Activated T-cell treated with anti-CD3 and anti-CD28 coated beads, Interleukin-2, amount 50 U/mL, for 24 hours (primary cell): ENCODE measurements at regions not wholly inside any gene's neighbourhood (a gene's known extent, or its start where the extent isn't known, plus 50 kb on each side); places are given as distances from the start of the nearest gene placed in this dataset.
A peak's percentile ranks its signal among the peaks of the same experiment; 100 is the strongest.
"Not testable (repeated sequence)": the region's sequence is repeated elsewhere in the genome, so short reads cannot be mapped to it uniquely, and the experiment has no call there.

Source experiments
- DNase-seq: peaks from one replicate; pipeline ENCODE4 v3.0.0-alpha.2; 2020
- H3K27ac Mint-ChIP-seq: 2 replicates; pipeline ENCODE4 v1.8.0; 2020; ENCODE audit warnings: mild to moderate bottlenecking, mixed read lengths
- H3K27me3 Mint-ChIP-seq: 2 replicates; pipeline ENCODE4 v1.8.0; 2020; ENCODE audit warnings: mixed read lengths
- H3K36me3 Mint-ChIP-seq: 2 replicates; pipeline ENCODE4 v1.8.0; 2020; ENCODE audit warnings: low read depth, mixed read lengths
- H3K4me1 Mint-ChIP-seq: 2 replicates; pipeline ENCODE4 v1.8.0; 2020; ENCODE audit warnings: low read depth, mixed read lengths
- H3K4me3 Mint-ChIP-seq: 2 replicates; pipeline ENCODE4 v1.8.0; 2020; ENCODE audit warnings: mild to moderate bottlenecking, moderate library complexity, mixed read lengths
- H3K9me3 Mint-ChIP-seq: 2 replicates; pipeline ENCODE4 v1.8.0; 2020; ENCODE audit warnings: mixed read lengths

DNA sequence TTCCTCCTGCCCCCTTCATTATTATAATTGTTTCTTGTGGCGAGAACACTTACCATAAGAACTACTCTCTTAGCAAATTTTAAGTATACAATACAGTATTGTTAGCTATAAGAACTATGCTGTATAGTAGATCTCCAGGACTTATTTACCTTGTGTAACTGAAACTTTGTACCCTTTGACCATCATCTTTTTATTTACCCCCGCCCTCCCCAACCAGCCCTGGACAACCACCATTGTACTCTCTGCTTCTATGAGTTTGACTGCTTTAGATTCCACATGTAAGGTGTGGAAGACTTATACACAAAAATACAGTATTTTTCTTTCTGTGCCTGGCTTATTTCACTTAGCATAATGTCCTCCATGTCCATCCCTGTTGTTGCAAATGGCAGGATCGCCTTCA is 161.1 kb downstream of the PHF8 start:
- no peak for DNase-seq
- H3K27ac Mint-ChIP-seq: no peak overlapping the region
- H3K36me3 Mint-ChIP-seq: no peaks in the 10 kb centered on the region
- H3K27me3 Mint-ChIP-seq: peaks cover 58% of the 10 kb centered on the region
- H3K4me1 Mint-ChIP-seq: no peaks in the 10 kb centered on the region
- H3K9me3 Mint-ChIP-seq: no peaks in the 10 kb centered on the region
- no peak overlapping the region for H3K4me3 Mint-ChIP-seq

- H3K4me1 Mint-ChIP-seq: no peaks in the 10 kb centered on the region
- DNase-seq: no peak
- H3K27me3 Mint-ChIP-seq: peaks cover 63% of the 10 kb centered on the region
- no peak overlapping the region for H3K4me3 Mint-ChIP-seq
- peaks cover 3% of the 10 kb centered on the region for H3K9me3 Mint-ChIP-seq
- no peak overlapping the region for H3K27ac Mint-ChIP-seq
- H3K36me3 Mint-ChIP-seq: no peaks in the 10 kb centered on the region
Observed at GRCh38 chrX:53882331-53882730, 161.9 kb downstream of the PHF8 start.

- not testable (repeated sequence) for H3K4me3 Mint-ChIP-seq, H3K4me1 Mint-ChIP-seq, H3K9me3 Mint-ChIP-seq, DNase-seq, H3K36me3 Mint-ChIP-seq, H3K27ac Mint-ChIP-seq
- H3K27me3 Mint-ChIP-seq: peaks cover 64% of the 10 kb centered on the region
Observed at GRCh38 chrX:53880786-53881185, 163.5 kb downstream of the PHF8 start.

GRCh38 chrX:53859890-53860289 is 173.4 kb upstream of the HUWE1 start:
- Mint-ChIP-seq H3K4me3 (no peak overlapping the region), H3K36me3 (no peaks in the 10 kb centered on the region), H3K9me3 (no peaks in the 10 kb centered on the region), H3K4me1 (no peaks in the 10 kb centered on the region), H3K27me3 (peaks cover 58% of the 10 kb centered on the region), H3K27ac (no peak overlapping the region)
- DNase-seq: no peak

- peaks cover 21% of the 10 kb centered on the region for H3K4me1 Mint-ChIP-seq
- H3K36me3 Mint-ChIP-seq: no peaks in the 10 kb centered on the region
- no peaks in the 10 kb centered on the region for H3K9me3 Mint-ChIP-seq
- peak overlapping the region; percentile 7 for H3K27ac Mint-ChIP-seq
- peak; percentile 51 for DNase-seq
- peak overlapping the region; percentile 5 for H3K4me3 Mint-ChIP-seq
- H3K27me3 Mint-ChIP-seq: peaks cover 11% of the 10 kb centered on the region
Observed at GRCh38 chrX:53831662-53832635, 145.4 kb upstream of the HUWE1 start.

DNA sequence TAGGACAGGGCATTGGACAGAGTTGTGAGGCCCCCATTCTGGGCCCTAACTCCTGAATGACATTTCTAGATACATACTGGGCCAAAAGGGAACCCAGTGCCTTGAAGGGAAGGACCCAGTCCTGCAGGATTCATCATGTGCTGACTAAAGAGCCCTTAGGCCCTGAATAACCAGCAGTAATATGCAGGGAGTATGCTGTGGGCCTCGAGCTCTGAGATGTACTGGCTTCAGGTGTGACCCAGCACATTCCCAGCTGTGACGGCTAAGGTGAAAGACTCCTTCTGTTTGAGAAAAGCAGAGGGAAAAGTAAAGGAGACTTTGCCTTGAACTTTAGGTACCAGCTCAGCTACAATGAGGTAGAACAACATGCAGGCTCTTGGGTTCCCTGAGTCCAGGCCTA is 138.2 kb upstream of the HUWE1 start:
- Mint-ChIP-seq H3K27ac (no peak overlapping the region), H3K36me3 (no peaks in the 10 kb centered on the region), H3K9me3 (no peaks in the 10 kb centered on the region), H3K4me1 (peaks cover 6% of the 10 kb centered on the region), H3K4me3 (no peak overlapping the region), H3K27me3 (peaks cover 4% of the 10 kb centered on the region)
- DNase-seq: no peak

- not testable (repeated sequence) for DNase-seq, H3K27ac Mint-ChIP-seq, H3K9me3 Mint-ChIP-seq, H3K36me3 Mint-ChIP-seq, H3K4me3 Mint-ChIP-seq
- Mint-ChIP-seq H3K4me1 (peaks cover 10% of the 10 kb centered on the region), H3K27me3 (peaks cover 21% of the 10 kb centered on the region)
Observed at GRCh38 chrX:53818115-53818514, 131.6 kb upstream of the HUWE1 start.

GRCh38 chrX:53817548-53817947 is 131.0 kb upstream of the HUWE1 start:
- H3K4me3 Mint-ChIP-seq: peak overlapping the region; percentile 9
- peaks cover 10% of the 10 kb centered on the region for H3K4me1 Mint-ChIP-seq
- H3K36me3 Mint-ChIP-seq: no peaks in the 10 kb centered on the region
- H3K27ac Mint-ChIP-seq: no peak overlapping the region
- peaks cover 21% of the 10 kb centered on the region for H3K27me3 Mint-ChIP-seq
- no peak for DNase-seq
- no peaks in the 10 kb centered on the region for H3K9me3 Mint-ChIP-seq

DNA sequence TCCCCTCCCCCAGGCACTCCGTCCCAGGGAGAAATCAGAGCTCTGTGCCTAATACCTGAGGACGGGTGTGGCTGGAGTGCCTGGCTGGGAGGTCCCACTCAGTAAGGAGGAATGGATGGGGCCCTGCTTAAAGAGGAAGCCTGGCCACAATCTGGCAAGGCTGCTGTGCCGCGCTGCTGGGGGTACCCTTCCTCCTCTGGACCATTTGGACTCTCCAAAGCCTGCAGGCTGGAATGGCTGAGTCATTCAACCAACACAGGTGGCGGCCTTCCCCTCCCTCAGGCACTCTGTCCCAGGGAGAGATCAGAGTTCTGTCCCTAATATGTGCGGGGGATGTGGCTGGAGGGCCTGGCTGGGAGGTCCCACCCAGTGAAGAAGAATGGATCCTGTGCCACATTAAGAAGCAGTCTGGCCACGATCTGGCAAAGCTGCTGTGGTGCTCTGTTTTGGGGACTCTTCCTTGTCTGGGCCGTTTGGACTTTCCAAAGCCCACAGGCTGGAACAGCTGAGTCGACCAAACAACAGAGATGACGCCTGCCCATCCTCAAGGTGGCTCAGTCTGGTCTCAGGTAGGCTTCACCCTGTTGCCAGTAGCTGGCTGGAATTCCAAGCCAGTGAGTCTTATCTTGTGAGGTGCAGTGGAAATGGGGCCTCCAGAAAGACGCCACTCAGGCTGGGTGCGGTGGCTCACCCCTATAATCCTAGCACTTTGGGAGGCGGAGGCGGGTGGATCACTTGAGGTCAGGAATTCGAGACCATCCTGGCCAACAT is 127.3 kb upstream of the HUWE1 start:
- peaks cover 23% of the 10 kb centered on the region for H3K27me3 Mint-ChIP-seq
- H3K9me3 Mint-ChIP-seq: no peaks in the 10 kb centered on the region
- no peak overlapping the region for H3K4me3 Mint-ChIP-seq
- no peak for DNase-seq
- H3K36me3 Mint-ChIP-seq: no peaks in the 10 kb centered on the region
- H3K4me1 Mint-ChIP-seq: peaks cover 10% of the 10 kb centered on the region
- H3K27ac Mint-ChIP-seq: no peak overlapping the region

- no peak overlapping the region for H3K4me3 Mint-ChIP-seq
- peaks cover 46% of the 10 kb centered on the region for H3K27me3 Mint-ChIP-seq
- H3K4me1 Mint-ChIP-seq: no peaks in the 10 kb centered on the region
- H3K9me3 Mint-ChIP-seq: peaks cover 5% of the 10 kb centered on the region
- DNase-seq: no peak
- H3K27ac Mint-ChIP-seq: no peak overlapping the region
- no peaks in the 10 kb centered on the region for H3K36me3 Mint-ChIP-seq
Observed at GRCh38 chrX:53798281-53798680, 111.8 kb upstream of the HUWE1 start.

DNA sequence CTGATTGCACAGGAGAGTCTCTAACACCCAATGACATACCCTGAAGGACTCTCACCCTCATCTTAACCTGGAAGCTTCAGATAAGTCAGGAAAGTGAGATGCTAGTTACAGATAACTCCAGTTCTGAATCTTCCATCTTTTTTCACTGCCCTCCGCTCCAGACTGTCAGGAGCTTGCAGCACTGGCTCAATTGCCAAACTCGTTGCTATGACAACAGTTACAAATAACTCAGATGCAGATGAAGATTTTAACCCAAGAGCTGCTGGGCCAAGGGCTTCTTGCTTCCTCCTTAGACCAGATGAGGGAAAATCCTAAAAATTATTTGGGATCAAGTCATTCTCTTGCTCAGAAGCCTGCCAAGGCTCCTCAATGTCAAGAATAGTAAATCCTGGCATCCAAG is 109.1 kb upstream of the HUWE1 start:
- Mint-ChIP-seq H3K4me3 (no peak overlapping the region), H3K4me1 (no peaks in the 10 kb centered on the region), H3K27ac (no peak overlapping the region), H3K36me3 (no peaks in the 10 kb centered on the region), H3K9me3 (peaks cover 5% of the 10 kb centered on the region), H3K27me3 (peaks cover 41% of the 10 kb centered on the region)
- no peak for DNase-seq

- H3K4me3 Mint-ChIP-seq: no peak overlapping the region
- H3K4me1 Mint-ChIP-seq: no peaks in the 10 kb centered on the region
- no peak for DNase-seq
- no peaks in the 10 kb centered on the region for H3K9me3 Mint-ChIP-seq
- no peaks in the 10 kb centered on the region for H3K36me3 Mint-ChIP-seq
- H3K27me3 Mint-ChIP-seq: peaks cover 41% of the 10 kb centered on the region
- H3K27ac Mint-ChIP-seq: no peak overlapping the region
Observed at GRCh38 chrX:53794181-53794580, 107.7 kb upstream of the HUWE1 start.

- no peak for DNase-seq
- no peaks in the 10 kb centered on the region for H3K36me3 Mint-ChIP-seq
- H3K9me3 Mint-ChIP-seq: no peaks in the 10 kb centered on the region
- H3K27me3 Mint-ChIP-seq: peaks cover 16% of the 10 kb centered on the region
- H3K4me1 Mint-ChIP-seq: peaks cover 21% of the 10 kb centered on the region
- H3K4me3 Mint-ChIP-seq: no peak overlapping the region
- H3K27ac Mint-ChIP-seq: peak overlapping the region; percentile 1
Observed at GRCh38 chrX:53768865-53769264, 82.3 kb upstream of the HUWE1 start.

DNA sequence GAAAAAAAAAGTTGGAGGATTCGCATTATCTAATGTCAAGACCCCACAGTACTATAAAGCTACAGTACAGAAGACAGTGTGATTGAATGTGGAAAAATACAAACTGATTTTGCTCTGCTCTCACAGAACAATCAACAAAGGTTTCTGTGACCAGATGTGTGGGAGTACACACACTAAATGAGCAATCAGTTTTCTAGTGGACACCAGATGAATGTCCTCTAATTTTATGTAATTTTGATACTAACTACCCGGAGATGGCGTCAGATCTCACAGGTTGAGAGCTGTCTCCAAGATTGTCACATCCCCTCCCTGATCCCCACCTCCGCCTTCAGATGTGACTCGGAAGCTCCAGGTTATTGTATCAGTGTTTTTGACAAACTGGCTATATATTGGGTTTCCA is 81.9 kb upstream of the HUWE1 start:
- Mint-ChIP-seq H3K36me3 (no peaks in the 10 kb centered on the region), H3K9me3 (no peaks in the 10 kb centered on the region), H3K4me3 (no peak overlapping the region), H3K27ac (peak overlapping the region; percentile 35), H3K27me3 (peaks cover 19% of the 10 kb centered on the region), H3K4me1 (peaks cover 21% of the 10 kb centered on the region)
- no peak for DNase-seq

DNA sequence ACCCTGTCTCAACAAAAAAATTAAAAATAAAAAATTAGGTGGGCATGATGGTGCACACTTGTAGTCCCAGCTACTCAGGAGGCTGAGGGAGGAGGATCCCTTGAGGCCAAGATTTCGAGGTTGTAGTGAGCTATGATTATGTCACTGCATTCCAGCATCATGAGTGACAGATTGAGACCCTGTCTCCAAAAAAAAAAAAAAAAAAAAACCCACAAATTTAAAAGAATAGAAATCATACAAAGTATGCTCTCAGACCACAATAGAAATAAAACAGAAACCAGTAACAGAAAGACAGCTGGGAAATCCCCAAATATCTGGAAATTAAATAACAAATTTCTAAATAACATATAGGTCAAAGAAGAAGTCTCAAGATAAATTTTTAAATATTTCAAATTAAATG is 81.0 kb upstream of the HUWE1 start:
- Mint-ChIP-seq H3K4me3 (no peak overlapping the region), H3K27ac (no peak overlapping the region)

More for the DNA sequence above, 81.0 kb upstream of the HUWE1 start:
- peaks cover 19% of the 10 kb centered on the region for H3K27me3 Mint-ChIP-seq
- no peaks in the 10 kb centered on the region for H3K36me3 Mint-ChIP-seq
- H3K4me1 Mint-ChIP-seq: peaks cover 21% of the 10 kb centered on the region
- no peak for DNase-seq
- no peaks in the 10 kb centered on the region for H3K9me3 Mint-ChIP-seq
